HUES64 (cell line): ENCODE measurements at regions not wholly inside any gene's neighbourhood (a gene's known extent, or its start where the extent isn't known, plus 50 kb on each side); places are given as distances from the start of the nearest gene placed in this dataset.

Experiments
- H3K27ac ChIP-seq: 2 replicates; pipeline ENCODE4 v1.7.0; 2013; ENCODE audit warnings: low read depth, low read length, inconsistent platforms
- H3K27me3 ChIP-seq: 2 replicates; pipeline ENCODE4 v1.6.1; 2013; ENCODE audit warnings: mild to moderate bottlenecking, low read length; ENCODE audit not compliant: insufficient read depth
- H3K36me3 ChIP-seq: 2 replicates; pipeline ENCODE4 v1.6.1; 2013; ENCODE audit warnings: mild to moderate bottlenecking, low read length; ENCODE audit not compliant: insufficient read depth
- H3K4me1 ChIP-seq: 2 replicates; pipeline ENCODE4 v1.6.1; 2013; ENCODE audit warnings: mild to moderate bottlenecking, low read length, moderate library complexity; ENCODE audit not compliant: insufficient read depth
- H3K4me3 ChIP-seq: 2 replicates; pipeline ENCODE4 v1.5.1; 2013; ENCODE audit warnings: mild to moderate bottlenecking, low read length, moderate library complexity
- H3K9ac ChIP-seq: 2 replicates; pipeline ENCODE4 v1.6.1; 2013; ENCODE audit warnings: mild to moderate bottlenecking, low read depth, low read length
- H3K9me3 ChIP-seq: 2 replicates; pipeline ENCODE4 v1.6.1; 2013; ENCODE audit warnings: low read depth, low read length; ENCODE audit not compliant: insufficient read depth
- WGBS: fragments of 150-250, 120-280 bp; methylation state at CpG from one replicate; pipeline ENCODE4 v1.1.7; 2013; ENCODE audit warnings: missing lambda C conversion rate; 5-methylcytosine and 5-hydroxymethylcytosine counted together

DNA sequence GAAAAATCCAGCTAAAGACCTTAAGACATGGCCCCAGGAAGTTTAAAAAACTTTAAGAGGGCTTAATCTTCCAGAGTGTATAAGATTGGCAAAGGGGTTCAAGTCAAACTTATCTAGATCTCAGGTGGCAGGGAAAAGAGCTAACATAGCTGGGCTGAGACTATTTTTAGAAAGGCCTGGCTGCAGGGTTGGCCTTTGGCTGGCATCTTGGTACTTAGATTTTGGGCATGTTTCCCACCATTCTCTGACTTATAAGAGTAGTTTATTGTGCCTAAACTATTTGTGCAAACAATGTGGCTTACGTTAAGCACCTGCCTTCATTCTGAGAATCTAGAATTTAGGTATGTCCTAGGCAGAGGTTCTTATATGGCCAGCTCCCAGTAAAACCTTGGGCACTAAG lies 214.0 kb upstream of the MIS18BP1 start:
- Histone ChIP-seq H3K9me3 (no peaks in the 10 kb centered on the region), H3K27me3 (no peaks in the 10 kb centered on the region), H3K9ac (no peak overlapping the region), H3K4me1 (peaks cover under 1% of the 10 kb centered on the region; the same call in 1 of the 2 replicates), H3K4me3 (no peak overlapping the region), H3K27ac (no peak overlapping the region), H3K36me3 (no peaks in the 10 kb centered on the region)
- WGBS = 94% methylated on average over 1 of the region's 1 CpG

DNA sequence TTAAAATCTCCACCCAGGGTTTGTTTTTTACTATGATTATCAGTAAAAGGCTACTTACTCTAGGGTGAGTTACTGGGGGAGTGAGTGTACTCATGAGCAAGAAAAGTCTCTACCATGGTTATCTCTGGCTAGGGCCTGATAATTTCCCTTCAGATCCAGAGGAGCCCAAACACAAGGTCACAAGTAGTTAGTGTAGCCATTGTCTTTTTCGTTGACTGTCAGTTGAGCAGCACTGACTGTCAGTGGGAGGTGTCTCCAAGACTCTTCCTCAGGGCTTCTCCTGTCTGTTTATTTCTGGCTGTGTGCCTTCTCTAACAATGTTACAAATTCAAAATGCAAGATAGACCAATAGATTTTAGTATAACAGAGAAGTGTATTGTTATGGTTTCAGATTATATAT lies 181.2 kb upstream of the MIS18BP1 start:
- H3K9ac ChIP-seq = no peak overlapping the region
- H3K36me3 ChIP-seq = no peaks in the 10 kb centered on the region
- no peaks in the 10 kb centered on the region for H3K9me3 ChIP-seq
- H3K27me3 ChIP-seq = no peaks in the 10 kb centered on the region
- 0 out of 2 replicates have a peak, but pooled peaks cover 9% of the 10 kb centered on the region for H3K4me1 ChIP-seq
- no peak overlapping the region for H3K27ac ChIP-seq
- H3K4me3 ChIP-seq = no peak overlapping the region
- WGBS = 56% methylated on average over 1 of the region's 1 CpG

DNA sequence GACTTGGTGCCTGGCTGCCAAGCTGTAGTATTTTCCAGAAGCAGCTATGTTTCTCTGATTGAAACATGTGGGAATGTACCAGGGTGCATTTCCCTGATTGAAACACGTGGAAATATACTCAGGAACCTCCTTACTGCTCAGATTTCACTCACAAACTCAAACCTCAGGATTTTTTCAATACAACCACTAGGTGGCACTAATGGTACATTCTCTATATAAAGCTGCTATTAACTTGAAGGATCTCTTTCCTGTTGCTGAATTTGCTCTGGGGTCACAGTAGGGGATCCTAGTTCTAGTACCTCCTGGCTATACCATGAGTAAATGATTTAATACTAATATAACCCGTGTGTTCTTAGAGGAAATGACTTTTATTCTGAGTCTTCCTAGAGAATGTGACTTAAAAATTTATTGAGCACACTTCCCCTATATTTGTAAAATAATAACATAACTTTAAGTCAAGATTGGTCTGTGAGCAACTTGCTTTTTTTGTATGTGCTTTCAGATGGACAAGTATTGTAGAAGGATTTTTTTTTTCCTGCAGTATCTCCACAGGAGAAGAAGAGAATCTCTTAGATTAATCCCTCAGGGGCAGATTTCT lies 173.8 kb upstream of the MIS18BP1 start:
- no peaks in the 10 kb centered on the region for H3K27me3 ChIP-seq

DNA sequence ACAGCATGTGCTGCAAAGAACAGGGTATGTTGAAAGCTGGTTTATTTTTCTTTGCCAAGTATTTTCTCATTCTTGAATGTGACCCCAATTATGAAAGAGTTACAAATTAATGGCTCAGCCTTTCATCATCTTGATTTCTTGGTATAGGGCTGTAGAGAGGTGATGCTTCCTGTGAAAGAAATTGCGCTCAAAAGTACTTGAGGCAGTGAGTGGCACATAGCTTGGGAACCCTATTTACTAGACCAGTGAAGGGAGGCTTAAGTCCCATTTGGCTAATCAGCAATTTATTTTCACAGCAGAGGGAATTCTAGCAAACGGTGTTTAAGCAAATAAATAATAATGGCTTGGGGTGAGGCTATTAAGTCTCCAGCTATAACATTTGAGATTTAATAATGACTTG lies 153.9 kb upstream of the MIS18BP1 start:
- WGBS = 93% methylated on average over 2 of the region's 2 CpGs
- H3K27me3 ChIP-seq = no peaks in the 10 kb centered on the region

More for the DNA sequence above, 173.8 kb upstream of the MIS18BP1 start:
- H3K9me3 ChIP-seq = peaks cover 3% of the 10 kb centered on the region; the same call in 1 of the 2 replicates
- H3K27ac ChIP-seq = no peak overlapping the region
- 4% methylated on average over 1 of the region's 2 CpGs for WGBS
- H3K36me3 ChIP-seq = no peaks in the 10 kb centered on the region
- H3K4me3 ChIP-seq = no peak overlapping the region
- peaks cover 14% of the 10 kb centered on the region for H3K4me1 ChIP-seq
- no peak overlapping the region for H3K9ac ChIP-seq

DNA sequence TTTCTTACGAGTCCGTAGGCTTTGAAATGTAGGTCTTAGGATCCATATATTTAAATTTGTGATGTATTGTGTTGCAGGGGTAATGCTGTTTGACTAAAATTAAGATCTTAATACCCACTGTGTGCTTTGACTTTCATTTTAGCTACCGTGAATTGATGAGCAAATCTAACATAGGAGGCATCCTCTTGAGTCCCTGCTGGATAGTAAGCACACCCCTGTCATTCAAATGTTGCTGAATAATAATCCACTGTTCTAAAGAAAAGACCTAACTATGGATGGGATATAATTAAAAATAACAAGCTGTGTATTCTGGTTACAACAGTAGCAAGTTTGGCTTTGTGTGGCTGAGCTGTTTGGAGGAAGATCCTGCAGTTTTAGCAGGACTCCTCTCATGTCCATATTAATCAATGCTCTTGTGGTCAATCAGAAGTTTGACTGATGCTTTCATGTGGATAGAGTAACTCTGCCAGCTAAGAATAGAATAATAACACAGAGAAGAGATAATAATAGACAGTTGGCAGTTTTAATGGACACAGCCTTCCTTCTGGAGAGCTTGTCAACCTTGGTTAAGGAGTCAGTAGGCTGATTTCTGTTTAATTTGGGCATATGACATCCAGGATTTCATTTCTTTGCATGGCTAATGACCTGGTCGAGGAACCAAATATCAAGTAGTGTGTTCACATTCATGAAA lies 148.1 kb upstream of the MIS18BP1 start:
- Histone ChIP-seq H3K9ac (no peak overlapping the region), H3K27ac (peak overlapping the region; percentile 10; the same call in 1 of the 2 replicates), H3K4me3 (no peak overlapping the region), H3K36me3 (no peaks in the 10 kb centered on the region), H3K9me3 (no peaks in the 10 kb centered on the region), H3K27me3 (no peaks in the 10 kb centered on the region), H3K4me1 (peaks cover 22% of the 10 kb centered on the region)
- WGBS = 35% methylated on average over 4 of the region's 4 CpGs

More for the DNA sequence above, 153.9 kb upstream of the MIS18BP1 start:
- 0 out of 2 replicates have a peak, but pooled peaks cover 14% of the 10 kb centered on the region for H3K9me3 ChIP-seq
- no peak overlapping the region for H3K9ac ChIP-seq
- H3K36me3 ChIP-seq = no peaks in the 10 kb centered on the region
- peaks cover 5% of the 10 kb centered on the region; the same call in 1 of the 2 replicates for H3K4me1 ChIP-seq
- H3K4me3 ChIP-seq = no peak overlapping the region
- no peak overlapping the region for H3K27ac ChIP-seq

DNA sequence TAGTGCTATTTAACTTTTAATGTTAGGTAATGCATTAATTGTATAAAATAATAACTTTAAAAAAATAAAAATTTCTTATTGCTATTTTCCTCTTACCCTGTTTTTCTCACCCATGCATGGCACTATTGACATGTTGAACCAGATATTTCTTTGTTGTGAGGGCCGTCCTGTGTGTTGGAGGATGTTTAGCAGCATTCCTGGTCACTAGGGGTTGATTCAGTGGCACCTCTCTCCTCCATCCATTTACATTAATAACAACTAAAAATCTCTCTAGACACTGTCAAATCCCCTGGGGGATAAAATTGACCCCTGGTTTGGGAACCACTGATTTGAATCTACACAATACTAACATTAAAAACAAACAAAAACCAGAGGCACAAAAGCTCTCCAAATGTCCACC lies 147.5 kb upstream of the MIS18BP1 start:
- WGBS = no CpG with 5 or more reads among the region's 1 CpG
- no peak overlapping the region for H3K4me3 ChIP-seq
- no peaks in the 10 kb centered on the region for H3K9me3 ChIP-seq
- H3K27me3 ChIP-seq = no peaks in the 10 kb centered on the region
- no peaks in the 10 kb centered on the region for H3K36me3 ChIP-seq
- H3K4me1 ChIP-seq = peaks cover 22% of the 10 kb centered on the region
- no peak overlapping the region for H3K9ac ChIP-seq
- H3K27ac ChIP-seq = peak overlapping the region; percentile 10; the same call in 1 of the 2 replicates

DNA sequence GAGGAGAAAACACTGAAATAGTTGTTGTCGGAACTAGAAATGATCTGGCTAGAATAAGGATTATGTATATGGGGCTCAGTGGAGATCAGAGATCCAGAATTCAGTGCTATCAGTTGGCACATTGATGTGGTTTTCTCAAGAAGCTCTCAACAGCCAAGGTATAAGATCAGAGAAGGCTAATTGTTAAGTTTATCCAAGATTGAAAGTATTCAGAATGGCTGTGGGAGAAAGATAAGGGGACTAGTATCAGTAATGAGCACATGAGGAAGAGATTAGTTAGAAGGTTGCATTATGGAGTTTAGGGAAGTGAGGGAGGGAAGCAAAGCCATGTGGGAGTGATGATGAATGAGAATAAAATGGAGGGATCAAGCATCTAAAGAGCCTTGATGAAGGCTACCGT lies 128.1 kb upstream of the MIS18BP1 start:
- Histone ChIP-seq H3K9me3 (no peaks in the 10 kb centered on the region), H3K4me3 (no peak overlapping the region), H3K36me3 (no peaks in the 10 kb centered on the region), H3K9ac (no peak overlapping the region), H3K4me1 (no peaks in the 10 kb centered on the region), H3K27ac (no peak overlapping the region), H3K27me3 (no peaks in the 10 kb centered on the region)
- WGBS = 73% methylated on average over 2 of the region's 2 CpGs

DNA sequence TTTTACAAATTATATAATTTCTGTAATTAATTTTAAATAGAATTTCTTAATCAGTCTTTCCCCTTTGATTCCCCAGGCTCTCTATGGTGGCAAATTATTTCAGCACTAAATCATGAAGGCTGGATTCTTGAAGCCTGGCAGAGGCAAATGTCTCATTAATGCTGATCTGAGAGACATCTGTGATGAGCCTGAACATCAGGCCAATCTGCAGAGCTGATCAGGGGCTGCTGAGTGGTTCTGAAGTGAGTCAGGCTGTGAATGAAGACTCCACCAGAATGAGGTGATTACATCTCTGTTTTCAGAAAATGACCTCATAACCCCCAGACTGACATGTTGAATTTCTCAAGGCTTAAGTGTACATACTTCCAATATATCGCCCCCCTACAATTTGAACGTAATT lies 124.2 kb upstream of the MIS18BP1 start:
- no peaks in the 10 kb centered on the region for H3K9me3 ChIP-seq
- no peaks in the 10 kb centered on the region for H3K27me3 ChIP-seq
- peaks cover 6% of the 10 kb centered on the region; the same call in 1 of the 2 replicates for H3K4me1 ChIP-seq
- H3K9ac ChIP-seq = no peak overlapping the region
- no peak overlapping the region for H3K4me3 ChIP-seq
- H3K36me3 ChIP-seq = no peaks in the 10 kb centered on the region
- H3K27ac ChIP-seq = no peak overlapping the region
- 94% methylated on average over 2 of the region's 2 CpGs for WGBS

DNA sequence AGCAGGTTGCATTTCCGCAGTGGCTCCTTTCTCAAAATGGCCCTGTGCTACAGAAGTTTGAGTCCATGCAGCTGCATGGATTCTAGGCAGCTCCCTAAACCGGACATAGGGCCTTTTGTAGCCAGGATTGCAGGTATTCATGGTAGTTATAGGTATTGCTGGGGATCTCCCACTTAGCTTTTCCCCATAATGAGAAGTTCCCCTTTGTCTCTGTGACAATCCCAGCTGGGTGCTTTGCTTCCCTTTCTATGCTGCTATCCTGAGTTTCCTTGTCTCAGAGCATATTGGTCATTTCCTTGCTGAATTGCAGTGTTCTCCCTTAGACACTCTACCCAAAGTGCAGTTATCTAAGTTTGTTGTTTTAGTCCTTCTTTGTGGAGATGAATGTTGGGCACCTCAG lies 120.9 kb upstream of the MIS18BP1 start:
- no peak overlapping the region for H3K27ac ChIP-seq
- peaks cover 22% of the 10 kb centered on the region for H3K4me1 ChIP-seq
- no peak overlapping the region for H3K9ac ChIP-seq
- no peaks in the 10 kb centered on the region for H3K9me3 ChIP-seq
- H3K36me3 ChIP-seq = no peaks in the 10 kb centered on the region
- 67% methylated on average over 2 of the region's 2 CpGs for WGBS
- no peak overlapping the region for H3K4me3 ChIP-seq
- no peaks in the 10 kb centered on the region for H3K27me3 ChIP-seq

DNA sequence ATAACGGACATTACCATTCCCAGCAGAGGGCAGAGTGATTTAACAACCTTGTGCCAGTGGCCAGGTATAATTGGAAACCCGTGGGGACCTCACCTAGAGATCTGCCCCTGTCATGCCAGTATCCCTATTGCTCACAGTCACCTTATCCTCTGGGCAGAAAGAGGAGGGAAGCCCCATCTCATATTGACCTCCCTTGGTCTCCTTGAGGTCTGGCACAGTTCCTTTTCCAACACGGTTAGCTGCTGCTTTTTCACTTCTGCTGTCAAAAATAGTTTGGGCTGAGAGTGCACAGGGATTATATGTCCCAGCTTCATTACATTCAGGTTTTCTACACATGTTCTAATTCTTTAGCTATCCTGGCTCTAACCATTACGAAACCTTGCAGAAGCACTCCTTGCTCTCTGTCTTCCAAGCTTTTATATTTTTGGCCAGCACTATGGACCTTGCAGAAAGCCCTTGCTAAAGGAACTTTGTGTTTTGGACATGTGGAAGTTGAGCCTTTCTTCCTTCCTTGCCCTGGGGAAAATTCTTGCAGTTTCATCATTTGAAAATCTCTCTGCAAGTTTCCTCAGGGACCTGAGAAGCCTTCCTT lies 111.7 kb upstream of the MIS18BP1 start:
- Histone ChIP-seq H3K9me3 (no peaks in the 10 kb centered on the region), H3K27me3 (no peaks in the 10 kb centered on the region), H3K4me3 (no peak overlapping the region), H3K9ac (no peak overlapping the region), H3K4me1 (no peaks in the 10 kb centered on the region), H3K27ac (no peak overlapping the region), H3K36me3 (no peaks in the 10 kb centered on the region)
- 84% methylated on average over 4 of the region's 4 CpGs for WGBS

DNA sequence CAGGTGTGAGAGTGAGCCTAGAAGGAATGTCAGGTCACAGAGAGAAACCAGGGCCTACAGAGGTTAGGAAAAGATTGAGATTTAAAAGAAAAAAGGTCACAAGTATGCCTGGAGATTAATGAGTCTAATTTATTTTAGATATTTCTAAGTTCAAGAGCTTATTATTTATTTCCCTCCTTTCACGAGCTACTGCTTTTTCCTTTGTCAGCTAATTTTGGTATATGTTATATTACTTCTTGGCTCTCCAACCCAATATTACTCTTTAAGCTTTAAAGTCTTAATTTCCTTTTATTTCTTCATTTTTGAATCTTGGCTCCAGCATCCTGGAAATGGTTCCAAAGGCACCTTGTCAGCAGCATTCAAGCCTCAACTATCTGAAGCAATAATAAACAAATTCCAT lies 109.5 kb upstream of the MIS18BP1 start:
- Histone ChIP-seq H3K27ac (no peak overlapping the region), H3K4me3 (no peak overlapping the region), H3K36me3 (no peaks in the 10 kb centered on the region), H3K9me3 (no peaks in the 10 kb centered on the region), H3K27me3 (no peaks in the 10 kb centered on the region), H3K4me1 (no peaks in the 10 kb centered on the region), H3K9ac (no peak overlapping the region)
- no CpG with 5 or more reads among the region's 1 CpG for WGBS
